Right renal pelvis (tissue), 4 donors: ENCODE measurements at regions not wholly inside any gene's neighbourhood (a gene's known extent, or its start where the extent isn't known, plus 50 kb on each side); places are given as distances from the start of the nearest gene placed in this dataset.

ENCODE experiments used
- DNase-seq, 4 donors: peaks; one replicate each; pipeline ENCODE4 v3.0.0-alpha.2; 2013; ENCODE audit warnings: low read depth in 4 of 4, low spot score in 3 of 4, missing footprints in 1 of 4

GRCh38 chr2:63775191-63775590, 66.5 kb upstream of the UGP2 start:
- no peak for DNase-seq

- no peak for DNase-seq
Observed at GRCh38 chr2:63776382-63776781, 65.3 kb upstream of the UGP2 start.

DNA sequence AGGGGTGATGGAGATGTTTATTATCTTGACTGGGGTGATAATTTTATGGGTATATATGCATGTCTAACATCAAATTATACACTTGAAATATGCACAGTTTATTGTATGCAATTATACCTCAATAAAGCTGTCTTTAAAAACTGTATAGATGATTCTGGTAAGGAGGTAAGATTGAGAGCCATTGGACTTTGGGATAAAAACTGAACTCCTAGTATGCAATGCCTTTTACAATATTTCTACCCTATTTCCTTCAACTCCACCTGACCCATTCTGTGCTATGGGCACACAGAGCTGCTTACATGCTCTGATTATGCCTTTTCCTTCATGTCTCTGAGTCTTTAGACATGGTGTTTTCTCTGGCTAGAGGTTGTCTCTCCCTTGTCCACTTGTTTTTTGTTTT, 63.9 kb upstream of the UGP2 start:
- DNase-seq: no peak

DNA sequence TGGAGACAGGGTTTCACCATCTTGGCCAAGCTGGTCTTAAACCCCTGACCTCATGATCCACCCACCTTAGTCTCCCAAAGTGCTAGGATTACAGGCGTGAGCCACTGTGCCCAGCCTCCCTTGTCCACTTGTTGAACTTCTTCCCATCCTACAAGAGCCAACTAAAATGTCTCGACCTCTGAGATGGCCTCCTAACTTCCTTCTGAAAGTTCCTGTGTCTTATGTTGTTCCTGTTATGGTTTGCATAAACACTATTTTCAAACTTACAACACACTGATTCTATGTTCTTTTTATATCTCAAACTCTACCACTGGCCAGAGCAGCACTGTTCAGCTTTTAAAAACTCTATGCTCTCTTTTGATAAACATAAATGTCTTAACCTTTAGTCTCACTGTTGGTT, 63.3 kb upstream of the UGP2 start:
- DNase-seq: no peak

GRCh38 chr2:63780518-63781155, 61.1 kb upstream of the UGP2 start:
- no peak for DNase-seq

DNA sequence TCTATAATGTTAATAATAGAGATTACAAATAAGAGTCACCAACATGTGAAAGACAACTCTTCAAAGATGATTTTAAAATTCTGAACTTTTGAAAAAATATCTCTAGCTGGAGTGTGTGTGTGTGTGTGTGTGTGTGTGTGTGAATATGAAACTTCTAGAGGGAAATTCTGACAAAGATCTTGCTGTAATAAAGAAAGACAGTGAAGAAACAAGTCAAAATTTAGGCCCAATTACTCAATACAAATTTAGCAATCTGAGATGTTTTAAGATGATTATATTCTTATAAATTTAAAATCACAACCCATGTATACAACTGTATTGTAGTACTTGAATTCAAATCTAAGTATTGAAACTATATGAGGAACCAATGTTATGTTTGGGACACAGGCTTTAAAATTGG, 57.2 kb upstream of the UGP2 start:
- DNase-seq: no peak

DNA sequence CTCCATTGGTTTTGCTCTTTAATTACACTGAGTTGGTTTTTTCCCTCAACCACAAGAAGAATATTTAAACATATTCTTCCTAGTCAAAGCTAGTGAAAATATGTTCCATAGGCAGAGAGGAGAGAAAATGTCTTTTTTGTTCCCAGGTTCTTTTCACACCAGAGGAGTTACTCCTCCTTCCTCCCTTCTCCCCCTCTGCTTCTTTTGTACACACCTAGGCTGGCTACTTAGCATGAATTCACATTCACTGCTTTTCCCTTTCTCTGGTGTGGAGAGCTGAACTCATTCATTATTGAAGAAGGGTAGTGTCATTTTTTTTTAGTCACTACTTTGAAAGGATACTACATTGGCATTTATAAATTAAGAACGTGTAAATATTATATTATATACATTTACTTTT, 56.6 kb upstream of the UGP2 start:
- DNase-seq: no peak

- DNase-seq: no peak
Observed at GRCh38 chr2:63786471-63786870, 55.2 kb upstream of the UGP2 start.

DNA sequence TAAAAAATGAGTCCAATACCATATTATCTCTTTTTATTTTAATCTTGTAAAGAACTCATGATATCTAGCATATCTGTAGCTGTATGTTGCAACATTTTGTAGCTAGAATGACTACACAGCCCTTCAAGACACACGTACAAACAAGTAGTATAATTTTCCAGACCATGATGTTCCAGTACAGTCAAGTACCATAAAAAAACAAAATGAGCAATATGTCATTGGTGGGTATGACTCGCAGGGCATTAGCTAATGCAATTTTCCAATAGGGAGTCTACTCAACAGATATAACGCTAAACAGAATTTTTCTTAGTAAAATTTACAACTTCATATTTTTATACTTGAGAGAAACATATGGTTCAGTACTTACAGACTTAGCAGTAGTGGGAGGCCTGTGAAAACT, 53.6 kb upstream of the UGP2 start:
- no peak for DNase-seq

DNA sequence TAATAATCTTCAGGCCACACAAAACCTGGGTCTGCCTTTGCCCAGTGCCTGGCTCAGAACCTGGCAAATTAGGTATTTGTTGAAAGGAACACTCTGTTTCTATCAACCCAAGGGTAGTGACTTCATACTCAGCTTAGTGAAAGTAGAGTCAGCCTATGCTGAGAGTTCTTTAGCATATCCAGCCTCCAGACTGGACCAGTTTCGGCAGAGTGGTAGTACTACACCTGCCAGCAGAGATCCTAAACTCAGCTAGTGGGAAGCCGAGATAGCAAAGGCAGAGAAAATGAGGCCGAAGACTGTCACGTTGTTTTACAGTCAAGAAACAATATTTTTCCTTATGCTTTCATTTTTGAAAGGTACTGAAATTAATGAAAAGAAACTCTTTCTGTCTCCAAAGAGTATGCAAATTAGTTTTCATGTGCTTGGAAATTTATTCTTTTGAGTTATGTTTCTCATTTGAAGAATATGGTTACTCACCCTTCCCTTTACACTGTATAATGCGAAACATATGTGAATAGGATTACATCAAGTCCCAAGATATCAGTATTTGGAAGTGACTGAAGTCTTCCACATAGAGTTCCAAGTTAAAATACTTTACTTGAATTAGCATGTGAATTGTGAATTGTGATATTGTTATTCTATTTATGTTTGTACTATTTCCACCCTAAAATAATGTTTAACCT, 52.2 kb upstream of the UGP2 start:
- DNase-seq: no peak

DNA sequence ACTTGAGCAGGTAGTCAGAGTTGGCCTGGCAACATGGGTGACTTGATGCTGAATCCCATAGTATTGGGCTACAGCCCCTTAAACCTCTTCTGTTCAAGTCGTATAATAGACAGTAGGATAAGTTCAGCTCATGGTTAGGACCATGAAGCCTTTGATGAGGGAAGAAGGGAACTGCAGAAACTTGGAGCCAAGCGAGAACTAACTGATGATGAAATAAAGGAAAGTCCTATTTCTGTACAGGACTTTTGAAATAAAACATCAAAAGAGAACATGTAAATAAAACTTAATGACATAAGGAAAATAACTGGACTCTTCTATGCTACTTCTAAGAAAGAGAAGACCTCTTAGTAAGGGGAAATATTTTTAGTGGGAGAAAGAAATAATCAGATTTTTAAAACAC, 51.2 kb upstream of the UGP2 start:
- DNase-seq: no peak

GRCh38 chr2:63790906-63791305, 50.8 kb upstream of the UGP2 start:
- DNase-seq: no peak

DNA sequence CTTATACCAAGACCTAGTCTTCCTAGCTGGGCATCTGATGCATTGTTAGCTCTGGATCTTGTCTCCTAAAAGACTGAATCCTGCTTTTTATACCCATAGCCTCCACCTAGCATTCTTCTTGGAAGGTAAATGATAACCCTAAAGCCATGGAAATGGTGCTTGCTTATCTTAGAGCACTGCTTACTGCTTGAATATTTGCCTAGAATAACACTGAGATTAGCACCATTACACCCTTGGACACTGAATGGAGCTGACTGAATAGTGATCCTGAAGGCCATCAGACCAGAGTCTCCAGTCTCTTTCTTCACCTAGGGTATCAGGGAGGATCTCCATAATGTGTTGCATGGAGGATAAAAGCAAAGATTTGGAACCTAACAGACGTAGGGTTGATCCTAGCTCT, 50.3 kb upstream of the UGP2 start:
- DNase-seq: no peak
